ENCODE measurements at regions not wholly inside any gene's neighbourhood (a gene's known extent, or its start where the extent isn't known, plus 50 kb on each side); places are given as distances from the start of the nearest gene placed in this dataset.

DNA sequence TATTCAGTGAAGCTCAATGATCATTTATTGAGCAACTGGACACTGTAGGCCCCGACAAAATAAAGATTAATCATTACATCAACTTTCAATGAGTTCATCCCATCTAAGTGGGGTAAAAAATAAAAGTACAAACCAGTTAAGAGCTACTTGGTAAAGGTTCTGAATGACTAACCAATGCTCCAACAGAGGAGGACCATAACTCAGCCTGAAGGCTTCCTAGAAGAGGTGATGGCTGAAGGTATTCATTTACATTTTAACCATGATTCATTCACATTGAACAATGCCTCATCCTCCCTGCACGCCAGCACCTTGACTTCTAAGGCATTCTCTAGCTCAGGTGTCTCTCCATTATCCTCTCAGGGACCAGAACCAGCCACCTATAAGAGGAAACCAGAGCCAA, 201.4 kb downstream of the ZNF462 start:
- no peak for DNase-seq

DNA sequence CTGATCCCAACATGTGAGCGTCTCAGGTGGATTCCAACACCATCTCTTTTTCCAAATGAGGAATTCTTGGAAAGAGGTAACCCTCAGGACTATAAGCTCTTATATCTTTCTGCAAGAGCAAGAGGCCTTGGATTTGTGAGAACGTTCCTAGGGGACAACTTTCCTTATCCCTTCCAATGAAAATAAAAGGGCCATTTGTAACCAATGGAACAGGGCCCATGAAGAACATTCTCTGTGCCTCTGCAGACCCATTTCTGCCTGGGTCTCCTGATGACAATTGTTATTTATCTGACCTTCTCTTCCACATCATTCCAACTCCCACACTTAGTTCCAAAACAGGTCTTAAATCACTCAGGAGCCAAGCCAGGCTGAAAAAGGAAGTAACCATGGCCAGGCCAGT, 202.6 kb downstream of the ZNF462 start:
- no peak for DNase-seq

DNA sequence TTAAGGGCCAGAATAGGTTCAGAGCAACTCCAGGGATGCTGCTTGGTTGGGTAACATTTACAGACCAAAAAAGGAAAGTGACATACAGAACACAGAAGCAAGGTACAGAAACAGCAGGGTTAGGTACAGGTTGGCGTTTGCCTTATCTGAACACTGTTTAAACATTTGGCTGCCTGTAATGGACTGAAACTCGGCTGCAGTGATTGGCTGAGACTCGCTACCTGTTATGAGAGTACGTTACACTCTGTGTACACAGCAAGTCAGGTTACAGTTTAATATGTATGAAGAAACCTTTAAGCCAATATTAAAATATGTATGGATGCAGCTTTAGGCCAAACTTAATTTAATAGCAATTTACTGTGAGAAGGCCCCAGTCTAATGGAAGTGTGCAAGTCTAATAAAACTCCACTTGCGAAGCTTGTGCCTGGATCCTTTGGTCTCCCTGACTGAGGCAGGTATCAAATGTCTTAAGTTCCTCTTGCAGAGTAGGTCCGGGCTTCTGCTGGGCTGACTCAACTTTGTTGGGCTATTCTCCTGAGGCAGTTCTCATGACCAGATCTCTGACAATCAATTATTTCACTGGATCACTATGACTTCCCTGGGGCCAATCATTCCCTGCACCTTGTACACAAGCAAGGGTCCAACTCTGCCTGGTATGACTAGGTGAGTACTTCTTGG, 204.9 kb downstream of the ZNF462 start:
- no peak for DNase-seq

DNA sequence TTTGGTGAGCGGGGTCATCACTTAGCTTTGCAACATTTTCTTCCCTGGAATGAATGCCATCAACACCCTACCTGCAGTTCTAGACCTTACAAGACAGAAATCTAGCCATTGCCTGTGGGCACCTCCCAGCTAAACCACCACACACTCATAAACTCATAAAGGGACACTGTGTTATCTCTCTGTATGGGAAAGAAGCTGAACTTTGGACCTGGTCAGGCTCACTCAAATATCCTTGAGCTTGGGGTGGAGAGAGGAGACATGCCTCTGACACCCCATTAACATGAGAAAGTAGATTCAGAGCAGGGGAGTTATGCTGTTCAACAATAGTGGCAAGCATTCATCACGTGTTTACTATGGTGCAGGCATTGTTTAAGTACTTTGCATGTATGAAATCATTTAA, 205.6 kb downstream of the ZNF462 start:
- DNase-seq: no peak

DNA sequence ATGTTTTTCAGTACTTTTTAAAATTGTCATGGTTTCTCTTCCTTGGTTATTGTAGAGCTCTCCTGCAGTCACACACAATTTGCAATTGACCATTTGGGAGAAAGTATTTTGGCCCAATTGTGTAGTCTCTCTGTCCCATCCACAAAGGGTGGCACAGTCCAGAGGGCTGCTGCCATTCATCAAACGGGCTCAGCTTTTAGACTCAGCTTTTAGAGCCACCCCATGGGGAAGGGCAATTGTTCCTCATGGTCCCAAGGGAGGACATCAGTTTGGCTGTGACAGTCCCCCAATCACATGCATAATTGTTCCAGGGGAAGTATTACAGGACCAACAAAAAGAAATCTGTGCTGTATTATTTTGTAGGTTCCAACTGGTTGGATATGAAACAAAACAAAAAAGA, 207.6 kb downstream of the ZNF462 start:
- no peak for DNase-seq

DNA sequence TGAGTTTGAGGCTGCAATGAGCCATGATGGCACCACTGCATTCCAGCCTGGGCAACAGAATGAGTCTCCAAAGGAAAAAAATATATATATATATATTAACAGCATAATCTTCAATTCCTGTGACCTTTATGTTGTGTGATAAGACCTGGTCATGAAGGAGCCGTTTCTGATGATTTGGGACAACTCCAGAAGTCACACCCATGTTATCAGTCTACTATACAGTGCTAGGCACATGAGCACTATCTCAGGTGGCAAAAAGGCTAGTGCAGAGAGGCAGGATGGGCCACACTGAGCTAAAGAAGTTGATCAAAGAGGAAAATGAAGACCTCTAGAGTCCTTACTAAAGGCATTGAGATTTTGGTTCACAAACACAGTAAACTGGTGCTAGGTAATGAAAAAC, 205.0 kb upstream of the RAD23B start:
- DNase-seq: no peak

DNA sequence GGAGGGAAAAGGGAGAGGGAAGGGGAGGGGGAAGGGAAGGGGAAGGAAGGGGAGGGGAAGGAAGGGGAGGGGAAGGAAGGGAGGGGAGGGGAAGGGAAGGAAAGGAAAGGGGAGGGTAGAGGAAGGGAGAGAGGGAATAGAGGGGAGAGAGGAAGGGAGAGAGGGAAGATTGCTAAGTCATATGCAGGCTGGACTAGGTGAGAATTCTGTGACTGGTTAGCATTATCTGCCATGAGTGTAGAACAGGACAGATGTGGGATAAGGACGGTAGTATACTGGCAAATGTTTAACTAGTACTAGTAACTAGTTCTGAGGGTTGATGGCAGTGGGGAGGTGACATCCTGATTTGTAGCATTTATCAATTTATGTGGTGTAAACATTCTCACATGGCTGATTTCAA, 203.5 kb upstream of the RAD23B start:
- DNase-seq: no peak

DNA sequence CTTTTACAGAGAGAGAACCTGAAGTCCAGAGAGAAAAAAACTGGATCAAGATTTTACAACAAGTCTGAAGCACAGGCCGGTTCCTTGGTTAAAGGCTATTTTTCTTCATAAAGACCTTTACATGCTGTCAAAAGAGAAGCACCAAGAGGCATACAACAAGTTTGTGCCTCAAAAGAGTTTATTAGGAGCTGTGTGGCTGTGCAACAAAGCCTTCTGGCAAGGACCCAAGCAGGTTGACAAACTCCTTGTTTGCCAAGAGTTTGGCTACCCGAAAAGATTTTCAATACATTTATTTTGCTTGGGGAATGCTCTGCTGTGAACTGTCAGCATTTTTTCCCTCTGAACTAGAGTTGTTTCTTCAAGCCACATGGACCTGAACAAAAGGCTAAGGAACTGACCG, 202.9 kb upstream of the RAD23B start:
- no peak for DNase-seq

DNA sequence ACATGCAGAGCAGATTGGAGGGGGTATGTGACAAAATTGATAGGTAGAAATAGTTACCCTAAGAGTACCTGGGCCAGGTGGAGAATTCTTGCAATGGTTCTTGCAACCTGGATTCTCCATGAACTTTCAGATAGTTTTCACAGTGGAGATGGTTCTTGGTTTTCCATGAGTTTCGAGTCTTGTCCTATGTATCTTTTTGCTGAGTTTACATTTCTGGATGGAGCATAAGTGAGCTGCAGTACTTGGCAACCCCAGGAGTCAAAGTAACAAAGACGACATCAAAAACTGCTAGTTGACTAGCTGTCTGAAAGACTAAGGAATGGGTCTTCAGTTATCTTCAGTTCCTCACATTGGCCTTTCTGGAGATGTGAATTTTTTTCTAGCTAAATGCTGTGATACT, 196.6 kb upstream of the RAD23B start:
- DNase-seq: no peak

DNA sequence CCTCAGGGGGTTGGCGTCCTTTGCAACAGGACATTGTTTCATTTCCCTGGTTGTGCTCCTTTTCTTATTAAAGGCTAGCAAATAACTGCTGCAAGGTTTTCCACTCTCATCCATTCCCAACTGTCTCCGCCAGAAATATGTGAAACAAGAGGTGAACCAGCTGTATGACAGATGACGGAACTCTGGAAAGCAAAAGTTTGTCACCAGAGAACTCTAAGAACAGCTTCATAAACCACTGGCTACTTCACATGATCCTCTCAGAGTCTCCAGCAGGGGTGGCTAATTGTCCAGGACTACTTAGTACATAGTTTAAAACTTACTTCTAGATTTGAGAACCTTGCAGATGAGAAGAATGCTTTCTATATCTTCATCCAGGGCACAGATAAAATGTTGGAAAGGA, 195.9 kb upstream of the RAD23B start:
- no peak for DNase-seq

DNA sequence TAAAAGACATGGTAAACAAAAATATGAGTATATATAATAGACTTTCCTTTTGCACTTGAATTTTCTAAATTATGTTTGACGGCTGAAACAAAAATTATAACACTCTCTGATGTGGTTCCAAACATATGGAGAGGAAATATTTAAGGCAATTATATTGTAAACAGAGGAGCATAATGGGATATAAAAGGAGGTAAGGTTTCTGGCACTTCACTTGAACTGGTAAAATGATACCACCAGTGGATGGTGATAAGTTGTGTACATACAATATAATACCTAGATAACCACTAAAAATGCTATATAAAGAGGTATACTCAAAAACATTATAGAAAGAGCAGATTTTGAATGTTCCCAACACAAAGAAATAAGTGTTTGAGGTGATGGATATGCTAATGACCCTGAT, 192.9 kb upstream of the RAD23B start:
- DNase-seq: no peak

DNA sequence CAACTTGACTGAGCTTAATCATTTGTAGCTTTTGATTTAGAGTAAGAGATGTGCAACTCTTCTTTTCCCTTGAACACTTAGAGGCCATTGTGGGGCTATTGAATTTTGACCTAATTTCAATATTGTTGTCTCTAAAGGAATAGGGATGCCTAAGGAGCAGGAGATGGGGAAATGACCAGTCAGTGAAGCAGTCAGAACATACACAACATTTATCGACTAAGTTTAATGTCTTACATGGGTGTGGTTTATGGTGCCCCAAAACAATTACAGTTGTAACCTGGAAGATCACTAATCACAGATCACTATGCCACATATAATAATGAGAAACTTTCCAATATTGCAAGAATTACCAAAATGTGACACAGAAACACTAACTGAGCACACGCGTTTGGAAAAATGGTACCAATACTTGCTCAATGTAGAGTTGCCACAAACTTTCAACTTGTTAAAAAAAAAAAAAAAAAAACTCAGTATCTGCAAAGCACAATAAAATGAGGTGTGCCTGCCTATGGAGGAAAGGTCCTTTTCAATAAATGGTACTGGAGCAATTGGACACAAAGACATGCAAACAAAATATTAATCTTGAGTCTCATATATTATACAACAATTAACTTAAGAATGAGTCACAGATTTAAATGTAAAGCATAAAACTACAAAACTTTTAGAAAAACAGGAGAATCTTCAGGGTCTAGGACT, 189.6 kb upstream of the RAD23B start:
- DNase-seq: no peak

DNA sequence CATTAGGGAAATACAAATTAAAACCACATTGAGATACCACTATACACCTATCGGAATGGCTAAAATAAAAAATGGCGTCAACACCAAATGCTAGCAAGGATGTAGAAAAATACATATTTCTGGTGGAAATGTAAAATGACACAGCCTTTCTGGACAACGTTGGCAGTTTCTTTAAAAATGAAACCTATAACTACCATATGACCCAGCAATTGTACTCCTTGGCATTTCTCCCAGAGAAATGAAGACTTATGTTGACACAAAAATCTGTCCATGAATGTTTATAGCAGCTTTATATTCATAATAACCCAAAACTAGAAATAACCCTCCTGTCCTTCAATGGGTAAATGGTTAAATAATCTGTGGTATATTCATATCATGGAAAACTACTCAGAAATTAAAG, 188.7 kb upstream of the RAD23B start:
- DNase-seq: no peak

DNA sequence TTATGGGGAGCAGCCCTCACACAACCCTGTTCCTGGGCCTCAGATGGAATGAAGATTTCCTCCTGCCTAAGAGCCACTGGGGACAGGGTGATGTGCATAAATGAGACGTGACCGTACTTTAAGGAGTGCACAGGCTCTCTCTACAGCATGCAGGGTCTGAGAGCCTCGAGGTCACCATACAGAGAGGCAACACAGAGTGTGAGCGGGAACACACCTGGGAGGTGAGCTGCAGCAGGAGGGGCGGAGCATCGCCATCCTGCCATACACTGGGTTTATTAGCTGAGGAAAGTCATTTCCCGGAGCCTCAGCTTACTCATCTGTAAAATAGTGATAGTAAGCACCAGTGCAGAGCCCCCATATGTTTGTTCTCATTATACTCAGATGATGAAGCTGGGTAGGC, 182.5 kb upstream of the RAD23B start:
- no peak for DNase-seq

DNA sequence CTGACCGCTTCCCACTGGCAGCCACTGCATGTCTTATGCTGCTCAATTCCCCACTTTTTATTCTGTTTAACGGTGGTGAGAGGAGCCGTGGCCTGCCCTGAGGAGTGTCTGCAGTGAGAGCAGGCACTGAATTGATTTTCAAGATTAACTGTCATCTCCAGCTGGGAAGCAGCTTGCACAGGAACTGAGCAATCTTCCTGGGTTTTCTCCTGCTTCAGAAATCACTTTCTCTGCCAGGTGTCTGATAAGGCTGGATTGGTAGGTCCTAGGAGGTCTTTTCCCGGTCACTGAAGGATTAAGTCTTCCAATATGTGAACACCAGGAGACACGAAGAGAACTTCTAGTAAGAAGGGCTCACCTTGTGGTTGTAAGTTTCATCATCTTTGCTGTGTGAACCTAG, 181.1 kb upstream of the RAD23B start:
- DNase-seq: no peak

DNA sequence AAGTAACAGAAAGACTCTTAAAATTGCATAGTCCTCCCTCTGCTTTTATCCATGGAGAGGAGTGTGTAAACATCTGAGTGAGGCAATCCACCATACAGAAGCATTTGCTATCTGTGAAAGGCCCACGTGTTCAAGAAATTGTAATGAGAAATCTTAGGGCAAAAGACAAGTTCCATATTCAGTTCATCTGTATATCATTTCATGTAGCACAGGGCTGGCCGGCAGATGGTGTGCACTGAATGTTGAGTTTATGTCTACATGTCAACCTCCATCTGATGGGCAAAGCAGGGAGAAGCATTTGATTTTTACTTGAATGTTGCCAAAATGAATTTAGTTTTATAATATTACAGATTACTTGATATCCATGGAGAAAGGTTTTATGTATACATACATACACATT, 179.5 kb upstream of the RAD23B start:
- DNase-seq: no peak

DNA sequence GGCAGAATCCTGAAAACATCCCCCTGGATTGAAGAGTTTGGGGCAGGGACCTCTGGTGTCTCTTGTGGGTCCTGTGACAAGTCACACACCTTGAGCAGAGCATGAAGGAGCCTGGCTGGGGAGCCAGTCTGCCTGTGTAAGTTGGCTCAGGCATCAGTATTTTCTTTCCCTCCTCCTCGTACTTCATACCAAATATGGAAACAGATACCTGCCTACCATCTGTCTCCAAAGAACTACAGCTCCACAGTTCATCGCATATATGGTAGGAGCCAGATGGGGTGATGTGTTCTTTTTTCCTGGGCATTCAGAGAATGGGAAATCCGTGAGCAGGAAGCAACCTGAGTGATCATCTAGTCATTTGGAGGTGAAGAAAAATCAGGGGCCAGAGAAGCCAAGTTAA, 177.3 kb upstream of the RAD23B start:
- no peak for DNase-seq

DNA sequence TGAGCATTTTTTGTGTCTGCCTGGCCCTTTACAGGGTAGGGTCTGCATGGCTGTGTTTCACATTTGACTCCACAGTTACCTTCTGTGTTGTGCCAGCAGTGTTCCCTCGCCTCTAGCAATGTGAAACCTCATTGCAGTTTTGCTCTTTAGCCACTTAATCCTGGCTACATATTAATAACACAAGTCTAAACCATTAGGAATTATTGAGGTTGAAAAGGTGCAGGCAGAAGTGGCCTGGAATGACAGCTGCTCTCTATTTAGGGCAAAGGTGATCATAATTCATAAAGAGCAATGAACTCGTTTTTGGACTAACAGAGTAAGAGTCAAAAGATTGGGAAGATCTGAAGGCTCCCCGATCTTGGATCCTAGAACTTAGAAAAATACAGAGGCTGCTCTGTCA, 176.7 kb upstream of the RAD23B start:
- DNase-seq: no peak

DNA sequence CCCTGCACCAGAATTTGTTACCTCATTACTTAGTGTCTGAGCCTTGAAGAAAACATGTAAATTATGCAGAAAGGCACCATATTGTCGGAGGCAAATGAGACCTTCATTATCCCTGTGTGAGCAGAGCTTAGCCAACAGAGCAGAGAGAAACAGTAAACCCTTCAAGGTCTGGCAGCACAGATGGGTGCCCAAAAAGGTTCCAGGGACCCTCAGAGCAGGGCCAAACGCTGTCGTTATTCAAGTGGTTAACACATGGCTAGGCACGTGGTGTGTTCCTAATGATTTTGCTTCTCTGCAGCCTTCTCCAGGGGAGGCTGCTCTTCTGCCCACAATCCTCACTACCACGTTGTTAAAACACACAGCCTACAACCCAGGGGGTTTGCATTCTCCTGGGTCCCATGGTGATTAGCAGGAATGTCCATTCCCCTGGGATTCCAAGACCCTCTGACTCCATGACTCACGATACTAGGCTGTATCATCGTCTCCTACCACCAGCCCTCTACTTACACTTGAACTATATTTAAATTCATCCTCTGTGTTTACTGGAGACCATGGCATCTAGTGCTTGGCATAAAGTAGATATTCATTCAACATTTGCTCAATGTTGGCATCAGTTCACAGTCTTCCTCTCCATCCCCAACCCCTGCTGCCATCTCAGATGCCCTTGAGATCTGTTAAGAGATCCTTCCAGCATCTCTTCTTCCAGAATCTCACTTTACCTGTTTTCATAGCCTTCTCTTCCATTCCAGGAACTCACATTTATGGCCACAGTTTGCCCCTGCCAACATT, 174.5 kb upstream of the RAD23B start:
- DNase-seq: no peak

DNA sequence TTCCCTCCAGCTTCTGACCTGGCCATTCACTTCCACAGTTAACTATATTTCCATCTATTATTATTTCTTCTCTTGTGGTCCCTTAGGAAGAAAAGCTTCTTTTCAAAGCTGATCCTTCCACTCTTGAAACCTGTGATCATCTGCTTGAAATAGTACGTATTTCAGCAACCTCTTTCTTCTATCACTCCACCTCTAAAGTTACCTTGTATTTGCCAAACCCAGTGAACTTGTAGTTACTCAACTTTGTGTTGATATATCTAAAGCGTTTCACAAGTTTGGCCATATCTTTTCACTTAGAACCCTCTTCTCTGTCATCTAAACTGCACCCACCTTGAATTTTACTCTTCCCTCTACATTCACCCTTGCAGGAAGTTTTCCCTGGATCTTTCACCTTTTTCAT, 173.8 kb upstream of the RAD23B start:
- DNase-seq: no peak

DNA sequence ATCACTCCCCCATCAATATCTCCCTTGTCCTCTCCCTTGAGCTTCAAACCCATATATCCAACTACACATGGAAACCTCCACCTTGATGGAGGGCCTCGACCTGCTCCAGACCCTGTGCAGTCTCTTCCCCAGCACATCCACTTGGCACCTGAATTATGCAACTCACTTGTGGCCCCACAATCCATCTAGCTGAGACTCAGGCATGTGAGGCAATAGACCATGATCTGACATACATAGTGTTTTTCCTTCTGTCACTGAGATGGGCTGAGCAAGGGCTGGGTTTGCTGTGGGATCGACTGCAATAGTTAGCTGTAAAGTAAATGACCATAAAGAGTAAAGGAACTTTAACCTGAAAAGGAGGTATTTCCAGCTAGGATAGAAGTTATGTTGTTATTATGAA, 172.9 kb upstream of the RAD23B start:
- DNase-seq: no peak

DNA sequence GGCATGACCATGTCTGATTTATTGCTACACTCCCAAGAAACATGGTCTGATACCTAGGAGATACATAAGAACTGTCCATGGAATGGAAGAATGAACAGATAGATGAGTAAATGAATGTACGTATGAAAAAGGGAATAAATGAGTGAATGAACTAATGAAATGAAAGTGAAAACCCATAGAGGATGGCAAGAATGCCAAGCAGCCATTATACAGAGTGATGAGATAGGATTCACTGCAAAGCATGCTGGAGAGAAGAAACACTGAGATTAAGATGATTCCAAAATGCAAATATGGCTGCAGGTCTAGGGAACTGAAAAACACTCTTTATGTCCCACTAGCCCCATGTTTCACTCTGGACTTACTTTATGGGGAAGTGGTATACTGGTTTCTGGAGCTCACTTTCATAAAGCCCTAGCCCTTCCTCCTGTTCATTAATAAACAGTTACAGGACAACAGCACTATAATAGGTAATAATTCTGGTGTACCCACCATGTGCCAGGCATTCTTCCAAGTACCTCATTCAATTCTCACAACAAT, 170.3 kb upstream of the RAD23B start:
- no peak for DNase-seq

DNA sequence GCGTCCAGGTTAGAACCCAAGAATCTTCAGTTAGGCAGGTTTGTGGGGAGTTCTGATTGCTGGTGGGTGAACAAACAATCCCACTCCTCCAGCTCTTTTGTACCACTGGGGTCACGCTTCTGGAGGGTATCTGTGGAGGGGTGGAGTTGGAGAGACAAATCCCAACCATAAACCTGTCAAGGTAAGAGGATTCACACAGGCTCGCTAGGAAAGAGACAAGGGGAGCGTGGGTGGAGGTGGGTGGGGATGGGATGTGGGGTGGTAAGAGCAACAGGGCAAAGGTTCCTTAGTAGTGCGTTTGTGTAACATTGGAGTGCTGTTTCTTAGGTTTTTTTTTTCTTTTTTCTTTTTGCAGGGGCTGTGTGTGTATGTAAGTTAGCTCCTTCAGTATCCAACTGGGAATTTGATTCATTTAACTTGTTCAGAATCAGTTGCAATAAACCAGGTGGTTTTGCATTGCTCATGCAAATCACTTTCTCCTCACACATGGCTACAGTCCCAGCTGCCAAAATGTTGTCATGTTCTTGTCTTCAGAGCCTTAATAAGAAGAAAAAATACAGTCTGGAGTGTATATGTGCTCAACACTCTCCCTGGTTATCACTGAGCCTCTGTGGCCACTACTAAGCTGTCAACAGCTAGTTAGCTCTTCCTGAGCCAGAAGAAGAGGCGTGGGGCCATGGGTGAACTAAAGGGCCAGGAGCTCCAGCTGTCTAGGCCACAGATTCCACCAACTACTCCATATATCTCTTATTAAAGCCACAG, 164.0 kb upstream of the RAD23B start:
- no peak for DNase-seq
